ENCODE measurements at regions not wholly inside any gene's neighbourhood (a gene's known extent, or its start where the extent isn't known, plus 50 kb on each side); places are given as distances from the start of the nearest gene placed in this dataset.
"Not testable (repeated sequence)": the region's sequence is repeated elsewhere in the genome, so short reads cannot be mapped to it uniquely, and the experiment has no call there.

DNA sequence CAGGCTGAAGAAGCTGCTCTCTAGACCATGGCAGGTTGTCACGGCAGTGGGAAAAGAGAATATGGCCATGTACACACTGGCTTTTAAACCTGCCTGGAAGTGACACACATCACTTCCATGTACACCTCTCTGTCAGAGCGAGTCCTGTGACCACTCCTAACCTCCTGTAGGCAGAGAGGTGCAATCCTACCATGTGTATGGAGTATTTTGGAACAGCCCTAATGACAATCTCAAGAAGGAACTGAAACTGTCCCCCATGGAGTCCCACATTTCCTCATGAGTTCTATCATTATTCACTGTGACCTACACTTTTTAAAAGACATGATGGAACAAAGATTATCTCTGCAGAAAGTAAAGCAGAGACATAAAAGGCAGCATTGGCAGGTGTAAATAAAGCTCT lies 153.4 kb upstream of the PFN2 start:
- TF ChIP-seq, protein P1, sequence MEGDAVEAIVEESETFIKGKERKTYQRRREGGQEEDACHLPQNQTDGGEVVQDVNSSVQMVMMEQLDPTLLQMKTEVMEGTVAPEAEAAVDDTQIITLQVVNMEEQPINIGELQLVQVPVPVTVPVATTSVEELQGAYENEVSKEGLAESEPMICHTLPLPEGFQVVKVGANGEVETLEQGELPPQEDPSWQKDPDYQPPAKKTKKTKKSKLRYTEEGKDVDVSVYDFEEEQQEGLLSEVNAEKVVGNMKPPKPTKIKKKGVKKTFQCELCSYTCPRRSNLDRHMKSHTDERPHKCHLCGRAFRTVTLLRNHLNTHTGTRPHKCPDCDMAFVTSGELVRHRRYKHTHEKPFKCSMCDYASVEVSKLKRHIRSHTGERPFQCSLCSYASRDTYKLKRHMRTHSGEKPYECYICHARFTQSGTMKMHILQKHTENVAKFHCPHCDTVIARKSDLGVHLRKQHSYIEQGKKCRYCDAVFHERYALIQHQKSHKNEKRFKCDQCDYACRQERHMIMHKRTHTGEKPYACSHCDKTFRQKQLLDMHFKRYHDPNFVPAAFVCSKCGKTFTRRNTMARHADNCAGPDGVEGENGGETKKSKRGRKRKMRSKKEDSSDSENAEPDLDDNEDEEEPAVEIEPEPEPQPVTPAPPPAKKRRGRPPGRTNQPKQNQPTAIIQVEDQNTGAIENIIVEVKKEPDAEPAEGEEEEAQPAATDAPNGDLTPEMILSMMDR (IDR thresholded peaks at IDR 0.05; ENCODE audit: insufficient read depth, missing control alignments): no peak
- no peak for DNase-seq (ENCODE audit: insufficient read length, low spot score)
- FAIRE-seq: no peak

- not testable (repeated sequence) for DNase-seq (ENCODE audit: insufficient read length, low spot score); FAIRE-seq
These were observed 152.6 kb upstream of the PFN2 start for GRCh38 chr3:150123249-150123648.

GRCh38 chr3:150118219-150118618 lies 147.5 kb upstream of the PFN2 start:
- TF ChIP-seq, protein P1 (IDR thresholded peaks at IDR 0.05; ENCODE audit: insufficient read depth, missing control alignments): no peak
- DNase-seq (ENCODE audit: insufficient read length, low spot score) (no peak), FAIRE-seq (no peak)

DNA sequence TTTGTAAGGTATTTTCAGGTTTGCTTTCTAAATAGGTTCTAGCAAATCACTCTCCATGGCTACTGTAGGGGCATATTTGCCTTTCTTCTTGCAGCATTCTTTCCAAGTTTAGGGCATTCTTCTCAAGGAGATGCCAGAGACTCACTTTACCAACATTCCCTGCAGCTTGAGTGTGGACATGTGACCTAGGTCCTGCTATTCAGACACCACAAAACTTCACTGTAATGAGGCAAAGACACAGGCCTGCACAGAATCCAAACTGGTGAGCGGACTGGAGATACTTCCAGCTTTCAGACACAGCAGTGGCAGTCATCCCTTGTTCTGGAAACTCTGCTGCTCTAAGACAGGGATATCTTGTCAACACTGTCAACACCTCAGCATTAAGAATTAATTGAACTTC lies 146.4 kb upstream of the PFN2 start:
- DNase-seq (ENCODE audit: insufficient read length, low spot score) (no peak), FAIRE-seq (no peak)
- TF ChIP-seq, protein P1 (IDR thresholded peaks at IDR 0.05; ENCODE audit: insufficient read depth, missing control alignments): no peak

DNA sequence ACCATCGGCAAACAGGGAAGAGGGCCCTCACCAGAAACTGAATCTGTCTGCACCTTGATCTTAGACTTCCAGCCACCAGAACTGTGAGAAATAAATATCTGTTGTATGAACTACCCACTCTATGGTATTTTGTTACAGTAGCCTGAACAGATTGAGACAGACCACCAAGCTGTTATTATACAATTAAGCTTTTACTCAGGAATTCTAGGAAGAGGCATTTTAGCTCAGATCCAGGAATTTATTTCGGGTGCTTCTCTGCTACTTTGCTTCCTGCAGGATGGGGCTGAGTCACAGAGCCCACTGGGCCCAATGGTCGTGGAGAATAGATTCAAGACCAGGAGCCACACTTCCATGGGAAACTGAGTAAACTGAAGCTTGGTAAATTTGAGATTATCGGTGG lies 145.5 kb upstream of the PFN2 start:
- FAIRE-seq (no peak), DNase-seq (ENCODE audit: insufficient read length, low spot score) (no peak)
- TF ChIP-seq, protein P1 (IDR thresholded peaks at IDR 0.05; ENCODE audit: insufficient read depth, missing control alignments): no peak

DNA sequence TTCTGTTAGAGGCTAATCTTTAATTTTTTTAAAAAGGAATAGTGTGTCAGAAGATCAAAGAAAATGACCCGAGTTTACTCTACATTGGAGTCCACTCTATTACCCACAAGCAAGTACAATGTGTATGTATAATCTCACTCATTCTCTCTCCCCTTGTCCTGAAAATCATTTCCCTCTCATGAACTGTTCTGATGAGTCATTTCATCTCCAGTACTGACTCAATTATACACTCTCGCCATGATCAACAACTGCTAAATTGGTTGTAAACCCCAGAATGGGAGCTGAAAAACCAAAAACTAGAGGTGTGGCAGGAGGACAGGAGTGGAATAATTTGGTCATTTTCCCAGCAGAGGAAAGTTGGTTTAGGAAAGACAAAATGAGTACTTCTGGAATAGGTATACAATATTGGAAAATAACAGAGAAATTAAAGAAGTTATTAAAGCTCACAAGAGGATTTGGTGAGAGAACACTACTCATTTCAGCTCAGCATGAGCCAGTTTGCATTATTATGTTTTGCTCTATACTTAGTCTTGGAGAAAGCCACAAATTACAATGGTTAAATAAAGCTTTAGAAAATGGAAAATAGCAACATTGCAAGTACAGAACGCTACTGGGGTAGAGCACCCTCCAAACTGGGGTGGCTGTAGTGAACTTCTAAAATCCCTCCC lies 144.3 kb upstream of the PFN2 start:
- TF ChIP-seq, protein P1 (IDR thresholded peaks at IDR 0.05; ENCODE audit: insufficient read depth, missing control alignments): no peak
- no peak for FAIRE-seq

GRCh38 chr3:150114273-150114672 lies 143.6 kb upstream of the PFN2 start:
- DNase-seq (ENCODE audit: insufficient read length, low spot score) (no peak), FAIRE-seq (no peak)
- TF ChIP-seq, protein P1 (IDR thresholded peaks at IDR 0.05; ENCODE audit: insufficient read depth, missing control alignments): no peak

More for the DNA sequence above, 144.3 kb upstream of the PFN2 start:
- DNase-seq (ENCODE audit: insufficient read length, low spot score): no peak

GRCh38 chr3:150110097-150110496 lies 139.4 kb upstream of the PFN2 start:
- TF ChIP-seq, protein P1 (IDR thresholded peaks at IDR 0.05; ENCODE audit: insufficient read depth, missing control alignments): no peak
- DNase-seq (ENCODE audit: insufficient read length, low spot score): no peak
- no peak for FAIRE-seq

All from D721Med (cell line).